ENCODE measurements at regions not wholly inside any gene's neighbourhood (a gene's known extent, or its start where the extent isn't known, plus 50 kb on each side); places are given as distances from the start of the nearest gene placed in this dataset.

DNA sequence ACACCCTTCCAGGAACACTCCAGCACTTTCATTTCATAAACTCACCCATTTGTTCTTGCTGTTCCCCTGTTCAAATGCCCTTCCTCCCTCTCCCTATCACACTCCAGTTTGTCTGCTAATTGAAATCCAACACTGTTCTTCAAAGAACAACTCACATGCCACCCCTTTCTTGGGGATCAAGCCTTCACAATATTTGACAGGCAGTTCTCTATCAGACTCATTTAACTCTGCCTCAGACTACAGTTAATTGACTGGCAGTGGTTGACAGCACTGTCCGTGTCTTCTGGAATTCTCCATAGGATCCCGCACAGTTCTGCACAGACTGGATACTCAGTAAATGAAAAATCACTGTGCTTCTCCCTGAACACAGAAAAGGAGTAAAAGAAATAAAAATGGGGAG is 87.8 kb downstream of the PMP22 start:
- intact Hi-C loops (cut with DNase I), result loop anchor here (10.0 kb wide), 1 partner anchor 1583 kb away; no protein-coding TSS in a partner anchor
- no peak for DNase-seq (ENCODE audit: low spot score)

DNA sequence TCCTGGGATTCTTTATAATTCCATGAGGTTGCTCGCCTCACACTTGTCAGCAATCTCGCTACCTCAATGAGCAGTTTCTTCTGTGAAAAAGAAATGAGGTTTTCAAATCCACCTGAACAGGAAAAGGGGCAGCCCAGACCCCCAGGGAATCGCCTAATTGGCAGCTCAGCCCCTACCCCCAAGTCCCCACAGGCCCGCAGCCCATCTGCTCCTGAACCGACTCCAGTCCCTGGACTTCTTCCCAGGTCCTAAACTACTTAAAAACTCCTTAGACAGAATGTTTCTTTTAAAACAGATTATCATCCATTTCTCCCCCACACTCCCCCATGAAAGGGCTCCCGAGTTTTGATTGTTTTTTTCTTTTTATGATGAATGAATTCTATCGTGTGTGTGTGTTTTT is 89.8 kb downstream of the PMP22 start:
- intact Hi-C loops (cut with DNase I), result loop anchor here (10.0 kb wide), 1 partner anchor 1581 kb away; no protein-coding TSS in a partner anchor
- no peak for DNase-seq (ENCODE audit: low spot score)

DNA sequence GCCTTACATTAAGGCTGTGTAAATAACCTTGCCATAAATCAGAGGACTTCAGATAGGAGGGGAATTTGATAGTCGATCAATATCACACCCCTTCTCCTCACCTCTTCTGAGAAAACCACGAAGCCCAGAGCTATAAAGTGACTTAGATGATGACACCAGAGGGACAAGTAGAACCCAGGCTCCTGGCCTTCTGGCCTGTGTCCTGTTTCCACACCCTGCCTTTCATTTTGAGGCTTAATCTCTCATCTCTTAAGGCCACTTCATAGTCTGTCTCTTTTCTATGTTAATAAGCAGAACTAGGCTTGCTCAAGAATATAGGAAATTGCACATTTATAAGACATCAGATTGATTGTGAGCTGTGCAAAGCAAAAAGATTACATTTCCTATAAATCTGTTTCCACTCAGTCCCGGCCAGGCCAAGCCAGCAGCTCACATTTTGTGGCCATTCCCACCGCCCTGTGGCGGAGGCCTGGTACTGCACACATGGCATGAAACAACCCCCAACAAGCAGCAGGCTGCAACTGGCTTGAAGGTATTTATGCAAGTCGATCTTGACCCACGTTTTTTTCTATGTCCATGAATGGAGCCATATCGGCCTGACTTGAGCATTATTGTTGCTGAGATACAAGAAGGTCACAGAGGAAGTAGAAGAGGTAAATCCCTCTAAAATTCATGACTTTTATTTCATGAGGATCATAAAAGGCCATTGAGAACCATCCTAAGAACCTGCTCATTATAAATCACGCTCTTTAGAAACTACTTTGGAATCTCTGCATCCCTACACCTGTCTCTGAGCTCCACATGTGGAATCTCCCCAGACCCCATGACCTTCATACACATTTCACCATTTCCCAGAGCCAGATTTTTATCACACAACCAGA is 93.7 kb downstream of the PMP22 start:
- peak; percentile 76 for DNase-seq (ENCODE audit: low spot score)
- intact Hi-C loops (cut with DNase I), result loop anchor here (5.0 to 10.0 kb wide), 2 partner anchors 284 to 1577 kb away; no protein-coding TSS in a partner anchor

DNA sequence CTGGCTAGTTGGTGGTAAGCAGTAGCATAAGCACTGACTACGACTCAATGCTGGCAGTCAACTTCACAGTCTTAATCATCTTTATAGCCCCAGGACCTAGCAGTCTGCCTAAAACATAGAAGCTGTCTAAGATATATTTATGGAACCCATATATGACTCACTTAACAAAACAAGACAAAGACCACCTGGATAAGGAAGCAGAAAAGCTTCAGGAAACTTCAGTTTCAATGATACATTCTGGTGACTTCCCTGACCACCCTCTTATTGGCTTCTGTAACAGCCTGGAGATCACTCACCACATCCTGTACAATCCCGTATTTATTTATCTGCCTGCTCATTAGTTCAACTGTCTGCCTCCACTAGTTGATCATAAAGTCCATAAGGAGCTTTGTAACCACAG is 95.5 kb downstream of the PMP22 start:
- DNase-seq (ENCODE audit: low spot score), result no peak
- intact Hi-C loops (cut with DNase I), result loop anchor here (5.0 to 10.0 kb wide), 2 partner anchors 282 to 1575 kb away; no protein-coding TSS in a partner anchor

DNA sequence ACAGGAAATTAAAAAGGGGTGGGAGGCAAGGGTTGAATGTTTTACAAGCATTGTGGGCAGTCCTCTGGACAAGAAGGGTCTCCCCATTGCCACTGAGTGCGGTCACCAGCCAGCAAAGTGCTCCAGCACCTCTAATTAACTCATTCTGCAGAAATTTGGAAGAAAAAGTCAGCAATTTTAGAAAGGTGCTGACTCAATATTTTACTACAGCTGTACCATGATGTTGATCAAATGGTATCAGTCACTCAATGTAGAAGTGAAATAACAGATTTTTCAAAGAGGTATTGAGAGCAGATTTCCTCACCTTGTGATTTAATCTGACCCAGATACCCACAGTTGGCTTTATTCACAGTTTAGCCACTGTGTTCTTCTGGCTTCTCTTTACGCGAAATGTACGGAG is 96.7 kb downstream of the PMP22 start:
- DNase-seq (ENCODE audit: low spot score), result no peak
- intact Hi-C loops (cut with DNase I), result no loop called here

DNA sequence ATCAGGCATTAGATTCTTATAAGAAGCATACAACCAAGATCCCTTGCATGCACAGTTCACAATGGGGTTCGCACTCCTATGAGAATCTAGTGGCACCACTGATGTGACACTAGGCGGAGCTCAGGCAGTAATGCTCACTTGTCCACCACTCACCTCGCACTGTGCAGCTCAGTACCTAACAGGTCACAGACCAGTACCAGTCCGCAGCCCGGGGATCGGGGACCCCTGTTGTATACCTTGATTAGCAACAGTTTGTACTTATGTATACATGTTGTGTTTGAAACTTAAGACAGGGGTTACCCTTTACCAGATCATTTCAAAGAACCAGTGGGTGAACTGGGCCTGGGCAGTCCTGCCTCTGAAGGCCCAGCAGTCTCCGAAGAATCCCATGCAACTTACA is 103.7 kb downstream of the PMP22 start:
- intact Hi-C loops (cut with DNase I), result no loop called here

DNA sequence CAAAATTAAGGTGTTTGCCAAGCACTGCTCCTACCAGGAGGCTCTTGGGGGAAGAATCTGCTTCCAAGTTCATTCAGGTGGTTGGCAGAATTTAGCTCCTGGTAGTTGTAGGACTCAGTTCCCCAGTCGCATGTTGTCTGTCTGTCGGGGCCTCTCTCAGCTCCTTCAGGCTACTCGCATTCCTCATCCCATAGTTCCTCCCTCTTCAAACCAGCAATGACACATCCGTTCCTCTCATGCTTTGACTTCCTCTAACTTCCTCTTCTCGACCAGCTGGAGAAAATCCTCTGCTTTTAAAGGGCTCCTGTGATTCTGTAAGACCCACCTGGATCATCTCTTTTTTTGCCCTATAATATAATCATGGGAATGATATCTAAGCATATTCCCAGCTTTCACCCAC is 108.1 kb downstream of the PMP22 start:
- intact Hi-C loops (cut with DNase I), result loop anchor here (5.0 kb wide), 2 partner anchors 230 to 270 kb away; no protein-coding TSS in a partner anchor
- DNase-seq (ENCODE audit: low spot score), result no peak

More for the DNA sequence above, 103.7 kb downstream of the PMP22 start:
- DNase-seq (ENCODE audit: low spot score), result no peak

DNA sequence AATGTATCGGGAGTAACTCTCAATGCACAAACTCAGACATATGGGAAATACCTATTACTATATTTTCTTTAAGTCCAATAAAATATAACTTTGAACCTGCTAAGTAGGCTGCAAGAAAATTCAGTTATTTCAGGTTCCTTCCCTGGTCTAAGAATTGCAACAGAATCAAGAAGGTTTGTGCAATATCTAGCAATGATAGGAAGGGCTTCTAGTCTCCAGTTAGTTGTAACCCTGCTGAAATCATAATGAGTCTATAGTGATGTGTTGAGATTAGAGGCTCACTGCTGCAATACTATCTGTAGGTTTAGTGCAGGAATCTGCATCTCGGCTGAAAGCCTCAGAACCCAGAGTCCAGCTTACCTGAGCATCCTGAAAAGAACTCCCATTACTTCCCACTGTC is 110.5 kb downstream of the PMP22 start:
- no peak for DNase-seq (ENCODE audit: low spot score)
- intact Hi-C loops (cut with DNase I), result loop anchor here (5.0 kb wide), 2 partner anchors 227 to 267 kb away; no protein-coding TSS in a partner anchor

DNA sequence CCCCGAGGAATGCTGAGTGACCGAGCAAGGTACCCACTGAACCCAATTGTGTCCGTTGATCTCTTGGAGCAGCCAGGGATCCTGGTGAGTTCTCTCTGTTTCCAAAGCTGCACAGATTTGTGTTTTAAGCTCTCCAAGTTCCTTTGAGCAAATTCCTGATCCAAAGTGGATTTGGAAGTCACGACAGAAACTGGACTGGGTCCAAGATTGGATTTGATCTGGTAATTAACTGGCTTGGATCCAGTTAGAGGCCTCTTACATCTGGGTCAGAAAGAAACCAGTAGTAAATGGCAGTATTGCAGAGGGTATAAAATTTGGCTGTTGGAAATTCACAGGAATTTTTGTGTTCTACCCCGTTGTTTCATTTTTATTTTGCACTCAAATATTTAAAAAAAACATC is 119.5 kb downstream of the PMP22 start:
- intact Hi-C loops (cut with DNase I), result no loop called here
- no peak for DNase-seq (ENCODE audit: low spot score)

DNA sequence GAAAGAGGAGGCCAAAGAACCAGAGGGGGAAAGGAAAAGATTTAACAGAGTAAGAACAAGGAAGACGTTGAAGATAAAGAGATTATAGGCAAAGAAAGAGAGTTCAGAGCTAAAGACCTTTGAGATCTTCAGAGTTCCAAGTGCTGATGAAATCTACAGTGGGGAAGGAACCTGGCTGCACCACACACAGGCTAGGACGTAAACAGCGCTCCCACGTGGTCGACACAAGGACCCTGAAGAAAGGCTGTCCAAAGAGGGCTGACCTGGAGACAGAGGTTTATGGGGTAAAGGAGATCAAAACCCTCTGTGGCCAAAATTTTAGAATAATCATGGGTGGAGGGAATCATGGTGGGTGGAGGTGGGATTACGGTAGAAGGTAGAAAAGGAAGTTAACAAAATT is 121.6 kb downstream of the PMP22 start:
- intact Hi-C loops (cut with DNase I), result no loop called here
- DNase-seq (ENCODE audit: low spot score), result no peak

DNA sequence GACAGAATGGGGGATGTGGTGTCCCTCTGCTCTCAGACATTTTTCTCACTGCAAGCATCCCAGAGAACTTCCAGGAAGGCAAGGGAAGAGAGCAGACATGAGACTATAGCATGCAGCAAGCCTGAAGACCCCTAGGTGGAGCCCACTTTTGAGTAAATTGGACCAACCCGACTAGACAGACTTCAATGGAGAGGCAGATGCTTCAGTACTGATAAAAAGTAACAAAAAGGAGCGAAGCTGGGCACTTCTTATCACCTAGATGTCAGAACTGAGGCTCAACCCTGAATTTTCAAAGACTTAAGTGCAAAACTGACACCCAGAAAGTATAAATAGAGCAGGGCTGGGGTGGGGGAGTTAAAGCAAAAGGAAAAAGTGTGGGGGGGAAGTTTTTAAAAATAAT is 130.8 kb downstream of the PMP22 start:
- no peak for DNase-seq (ENCODE audit: low spot score)
- intact Hi-C loops (cut with DNase I), result no loop called here

DNA sequence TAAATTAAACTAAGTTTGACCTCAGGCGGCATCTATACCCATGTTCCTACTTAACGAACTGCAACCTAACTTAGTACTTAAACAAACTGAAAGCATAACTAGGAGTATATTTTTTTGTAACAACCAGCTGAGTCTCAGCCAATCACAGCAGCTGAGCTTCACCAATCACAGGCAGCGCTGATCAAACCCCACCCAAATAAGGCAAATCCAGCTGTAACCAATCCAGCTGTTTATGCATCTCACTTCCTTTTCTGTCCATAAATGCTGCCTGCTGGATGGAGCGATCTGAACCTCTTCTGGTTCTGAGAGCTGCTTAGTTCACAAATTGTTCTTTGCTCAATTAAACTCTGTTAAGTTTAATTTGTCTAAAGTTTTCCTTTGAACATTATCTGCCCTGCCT is 131.3 kb downstream of the PMP22 start:
- intact Hi-C loops (cut with DNase I), result no loop called here
- DNase-seq (ENCODE audit: low spot score), result no peak

DNA sequence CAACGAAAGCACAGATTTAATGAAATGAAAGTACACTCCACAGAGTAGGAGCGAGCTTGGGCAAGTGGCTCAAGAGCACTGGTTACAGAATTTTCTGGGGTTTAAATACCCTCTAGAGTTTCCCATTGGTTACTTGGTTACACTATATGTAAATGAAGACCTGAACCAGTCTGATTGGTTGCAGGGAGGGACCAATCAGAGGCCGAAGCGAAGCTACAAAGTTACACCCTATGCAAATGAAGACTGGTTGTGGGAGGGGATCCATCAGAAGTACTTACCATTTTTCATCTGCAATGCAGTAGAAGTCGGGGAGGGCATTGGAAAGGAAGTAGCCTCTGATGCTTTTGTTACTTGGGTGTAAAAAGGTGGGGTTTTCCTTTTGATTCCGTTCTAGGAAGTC is 132.0 kb downstream of the PMP22 start:
- DNase-seq (ENCODE audit: low spot score), result no peak
- intact Hi-C loops (cut with DNase I), result no loop called here

DNA sequence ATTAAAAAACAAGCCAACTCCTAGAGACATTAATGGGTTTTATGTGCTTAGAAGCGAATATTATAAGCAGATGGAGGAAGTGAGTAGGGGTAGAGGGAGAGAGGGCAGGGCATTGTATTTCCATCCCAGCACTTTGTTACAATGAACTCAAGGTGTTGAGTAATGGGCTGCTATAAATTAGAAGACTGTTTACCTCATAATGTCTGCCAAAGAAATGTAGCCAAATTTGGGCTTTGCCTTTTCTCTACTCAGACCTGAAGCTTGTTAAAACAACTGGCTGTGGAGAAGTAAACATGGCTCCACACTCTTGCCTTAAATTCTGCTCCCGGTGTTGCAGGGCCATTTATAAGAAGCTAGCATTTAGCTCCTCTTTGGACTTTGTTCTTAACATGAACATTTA is 134.7 kb downstream of the PMP22 start:
- no peak for DNase-seq (ENCODE audit: low spot score)
- intact Hi-C loops (cut with DNase I), result no loop called here

DNA sequence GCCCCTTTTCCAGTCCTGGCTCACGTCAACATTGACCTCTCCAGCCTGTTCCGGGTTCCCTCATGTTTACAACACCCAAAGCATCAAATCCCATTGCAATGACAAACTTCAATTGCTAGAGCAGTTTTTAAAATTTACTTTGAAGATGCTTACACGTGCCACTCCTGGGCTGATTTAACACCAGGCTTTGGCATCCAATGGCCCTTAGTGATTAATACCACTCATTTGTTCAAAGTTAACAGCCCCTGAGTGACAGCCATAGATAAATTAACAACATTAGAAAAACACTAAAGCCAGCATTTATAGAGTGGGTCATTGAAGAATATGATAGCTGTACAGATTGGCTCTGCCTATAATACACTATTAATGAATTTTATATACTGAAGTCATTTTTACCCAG is 135.1 kb downstream of the PMP22 start:
- intact Hi-C loops (cut with DNase I), result no loop called here
- DNase-seq (ENCODE audit: low spot score), result no peak

DNA sequence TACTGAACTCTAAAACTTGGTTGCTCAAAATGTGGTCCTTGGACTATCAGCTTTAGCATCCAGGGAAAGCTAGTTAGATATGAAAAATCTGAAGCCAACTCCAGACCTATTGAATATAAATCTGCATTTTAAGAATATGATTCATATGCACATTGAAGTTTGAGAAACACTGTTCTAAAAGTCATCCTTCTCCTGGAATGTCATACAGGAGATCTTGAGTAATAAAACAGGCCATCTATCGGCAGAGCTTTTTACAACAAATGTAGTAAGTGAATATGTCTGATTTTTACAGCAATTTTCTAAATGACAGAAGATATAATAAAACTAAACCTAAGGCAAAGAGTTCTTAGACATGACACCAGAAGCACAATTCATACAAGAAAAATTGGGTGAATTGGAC is 140.4 kb downstream of the PMP22 start:
- DNase-seq (ENCODE audit: low spot score), result no peak
- intact Hi-C loops (cut with DNase I), result no loop called here

DNA sequence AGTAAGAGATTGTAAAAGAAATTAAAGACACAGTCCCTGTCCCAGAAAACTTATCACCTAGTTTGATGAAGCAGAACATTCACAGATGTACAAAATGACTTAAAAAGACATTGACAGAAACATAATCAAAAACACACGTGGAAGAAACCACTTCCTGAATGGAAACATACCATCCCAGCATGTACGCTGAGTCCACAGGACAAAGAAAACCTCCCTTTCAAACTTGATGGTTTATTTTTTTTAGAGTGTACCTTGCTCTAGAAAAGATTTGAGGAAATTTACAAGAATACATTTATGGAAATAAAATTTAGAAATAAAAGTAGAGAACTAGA is 140.9 kb downstream of the PMP22 start:
- intact Hi-C loops (cut with DNase I), result no loop called here
- no peak for DNase-seq (ENCODE audit: low spot score)

DNA sequence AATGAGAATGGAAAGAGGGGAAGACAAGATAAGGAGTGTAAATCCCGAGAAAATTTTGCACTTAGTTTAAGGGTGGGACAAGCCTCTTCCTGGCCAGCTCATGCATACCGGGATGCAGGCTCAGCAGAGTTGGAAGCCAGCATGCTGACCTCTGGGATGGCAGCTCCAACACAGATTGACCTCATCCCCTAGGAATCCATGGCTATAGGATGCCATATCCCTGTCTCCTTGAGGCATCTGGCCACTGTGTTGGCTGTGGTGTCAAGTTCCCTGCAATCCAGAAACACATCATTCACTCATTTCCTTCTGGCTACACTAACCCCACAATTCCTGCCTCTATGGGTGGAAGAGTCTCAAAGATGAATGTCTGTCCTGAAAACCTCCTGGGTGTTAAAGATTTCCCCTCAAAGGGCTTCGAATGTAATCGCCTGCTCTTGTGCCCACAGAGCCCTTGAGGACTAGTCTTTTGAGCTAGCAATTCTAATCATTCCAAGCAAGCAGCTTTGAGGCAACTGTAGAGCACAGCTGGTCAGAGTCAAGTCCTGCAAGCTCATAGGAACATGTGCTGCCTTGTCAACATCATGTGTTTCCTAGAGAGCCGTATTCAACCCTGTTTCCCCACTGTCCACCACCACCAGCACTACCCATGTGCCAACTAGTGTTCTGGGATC is 141.4 kb downstream of the PMP22 start:
- DNase-seq (ENCODE audit: low spot score), result no peak
- intact Hi-C loops (cut with DNase I), result no loop called here

DNA sequence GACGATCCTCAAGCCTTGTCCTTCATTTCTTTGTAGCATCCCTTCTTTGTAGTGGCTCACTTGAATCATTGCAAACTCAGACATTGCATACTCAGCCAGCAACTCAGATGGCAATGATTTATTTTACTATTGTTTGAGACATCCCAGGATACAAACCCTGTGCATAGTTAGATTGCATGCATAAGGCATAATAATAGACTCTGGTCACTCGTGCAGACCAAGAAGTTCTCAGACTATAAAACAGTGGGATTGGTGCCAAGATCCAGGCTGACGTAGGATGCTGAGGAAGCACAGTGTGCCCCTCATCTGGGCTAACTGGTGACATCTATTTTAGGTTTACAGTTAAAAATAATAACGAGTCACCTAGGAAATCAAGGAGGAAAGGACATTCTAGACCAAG is 142.3 kb downstream of the PMP22 start:
- intact Hi-C loops (cut with DNase I), result no loop called here
- no peak for DNase-seq (ENCODE audit: low spot score)

DNA sequence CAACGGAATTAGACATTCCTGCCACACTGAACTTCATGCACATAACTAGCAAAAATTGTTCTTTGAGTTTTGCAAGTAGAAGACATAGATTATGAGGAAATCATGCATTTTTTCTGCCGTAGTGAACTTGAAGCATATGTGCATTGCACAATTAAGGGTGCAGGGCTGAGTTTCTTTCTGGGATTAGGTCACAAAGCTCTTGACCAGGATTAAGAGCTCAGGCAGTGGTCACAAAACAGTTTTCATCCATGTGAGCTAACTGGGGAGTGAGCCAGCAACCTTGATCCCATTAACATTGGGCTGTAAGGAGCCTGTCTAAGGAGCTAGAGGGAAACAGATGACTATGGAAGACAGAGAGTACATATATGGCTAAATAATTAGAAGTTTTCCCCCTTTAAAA is 143.7 kb downstream of the PMP22 start:
- no peak for DNase-seq (ENCODE audit: low spot score)
- intact Hi-C loops (cut with DNase I), result no loop called here

DNA sequence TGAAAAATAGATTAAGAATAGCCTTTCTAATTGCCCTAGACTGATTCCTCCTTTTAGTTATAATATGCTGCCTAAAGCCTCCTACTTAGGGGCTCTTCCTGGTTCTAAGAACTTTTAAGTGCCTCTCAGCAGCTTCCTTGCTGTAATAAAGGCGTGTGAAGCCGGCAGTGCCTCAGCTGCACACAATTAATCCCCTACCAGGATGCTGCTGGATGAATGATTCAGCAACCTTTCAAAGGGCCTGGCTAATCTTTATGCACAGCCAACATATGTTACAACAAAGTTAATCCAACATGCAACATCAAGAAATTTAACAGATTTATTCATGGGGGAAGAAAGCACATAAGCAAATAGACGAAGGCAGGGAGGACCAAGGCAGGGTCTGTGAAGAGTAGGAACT is 145.2 kb downstream of the PMP22 start:
- DNase-seq (ENCODE audit: low spot score), result no peak
- intact Hi-C loops (cut with DNase I), result no loop called here

Measured in cardiac septum (tissue), 1 donor.